KMS-11 (cell line): ENCODE measurements at regions not wholly inside any gene's neighbourhood (a gene's known extent, or its start where the extent isn't known, plus 50 kb on each side); places are given as distances from the start of the nearest gene placed in this dataset.

Experiments
- H2AFZ ChIP-seq: fragments of 200-600 bp; sonication (generic); 2 replicates; pipeline ENCODE4 v1.6.1; 2016; ENCODE audit warnings: antibody characterized with exemption, mixed run types, low read depth
- H3K27ac ChIP-seq: fragments of 200-600 bp; sonication (generic); 2 replicates; pipeline ENCODE4 v1.6.1; 2016; ENCODE audit warnings: mild to moderate bottlenecking, mixed run types
- H3K27me3 ChIP-seq: fragments of 200-600 bp; sonication (generic); 2 replicates; pipeline ENCODE4 v1.6.1; 2017; ENCODE audit warnings: mild to moderate bottlenecking, low read depth, mixed run types, moderate library complexity; ENCODE audit not compliant: insufficient read depth
- H3K36me3 ChIP-seq: fragments of 200-600 bp; sonication (generic); 2 replicates; pipeline ENCODE4 v1.6.1; 2017; ENCODE audit warnings: mild to moderate bottlenecking, mixed run types; ENCODE audit not compliant: insufficient read depth
- H3K4me1 ChIP-seq: fragments of 200-600 bp; sonication (generic); 2 replicates; pipeline ENCODE4 v1.6.1; 2016; ENCODE audit warnings: mild to moderate bottlenecking, low read depth, mixed run types; ENCODE audit not compliant: poor library complexity, severe bottlenecking
- H3K4me2 ChIP-seq: fragments of 200-600 bp; sonication (generic); 2 replicates; pipeline ENCODE4 v1.7.0; 2016; ENCODE audit warnings: mild to moderate bottlenecking, mixed run types
- H3K4me3 ChIP-seq: fragments of 200-600 bp; sonication (generic); IDR thresholded peaks from 2 replicates; pipeline ENCODE4 v1.6.1; 2017; ENCODE audit warnings: low read depth, low read length, mixed read lengths; ENCODE audit not compliant: insufficient read depth
- H3K79me2 ChIP-seq: fragments of 200-600 bp; sonication (generic); 2 replicates; pipeline ENCODE4 v1.6.1; 2016; ENCODE audit warnings: low read depth, mixed run types; ENCODE audit not compliant: insufficient read depth
- H3K9ac ChIP-seq: fragments of 200-600 bp; sonication (generic); 2 replicates; pipeline ENCODE4 v1.6.1; 2016; ENCODE audit warnings: mild to moderate bottlenecking, mixed run types
- H4K20me1 ChIP-seq: fragments of 200-600 bp; sonication (generic); 2 replicates; pipeline ENCODE4 v1.6.1; 2016; ENCODE audit warnings: mild to moderate bottlenecking, mixed run types; ENCODE audit not compliant: insufficient read depth
- TF ChIP-seq, protein P1 (sequence below): fragments of 200-600 bp; sonication (generic); conservative IDR thresholded peaks from 2 replicates; pipeline ENCODE4 v1.6.1; 2017; ENCODE audit warnings: low read depth, mild to moderate bottlenecking, antibody characterized with exemption, low read length, moderate library complexity, mixed read lengths

GRCh38 chr5:74326571-74327338 lies 313.8 kb downstream of the ENC1 start:
- TF ChIP-seq, protein P1, sequence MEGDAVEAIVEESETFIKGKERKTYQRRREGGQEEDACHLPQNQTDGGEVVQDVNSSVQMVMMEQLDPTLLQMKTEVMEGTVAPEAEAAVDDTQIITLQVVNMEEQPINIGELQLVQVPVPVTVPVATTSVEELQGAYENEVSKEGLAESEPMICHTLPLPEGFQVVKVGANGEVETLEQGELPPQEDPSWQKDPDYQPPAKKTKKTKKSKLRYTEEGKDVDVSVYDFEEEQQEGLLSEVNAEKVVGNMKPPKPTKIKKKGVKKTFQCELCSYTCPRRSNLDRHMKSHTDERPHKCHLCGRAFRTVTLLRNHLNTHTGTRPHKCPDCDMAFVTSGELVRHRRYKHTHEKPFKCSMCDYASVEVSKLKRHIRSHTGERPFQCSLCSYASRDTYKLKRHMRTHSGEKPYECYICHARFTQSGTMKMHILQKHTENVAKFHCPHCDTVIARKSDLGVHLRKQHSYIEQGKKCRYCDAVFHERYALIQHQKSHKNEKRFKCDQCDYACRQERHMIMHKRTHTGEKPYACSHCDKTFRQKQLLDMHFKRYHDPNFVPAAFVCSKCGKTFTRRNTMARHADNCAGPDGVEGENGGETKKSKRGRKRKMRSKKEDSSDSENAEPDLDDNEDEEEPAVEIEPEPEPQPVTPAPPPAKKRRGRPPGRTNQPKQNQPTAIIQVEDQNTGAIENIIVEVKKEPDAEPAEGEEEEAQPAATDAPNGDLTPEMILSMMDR: no peak
- Histone ChIP-seq H3K4me3 (no peak overlapping the region), H3K4me2 (peak overlapping the region; percentile 69), H2AFZ (peak overlapping the region; percentile 51), H4K20me1 (no peaks in the 10 kb centered on the region), H3K27ac (peak overlapping the region; percentile 97), H3K27me3 (no peaks in the 10 kb centered on the region), H3K79me2 (no peaks in the 10 kb centered on the region), H3K9ac (peak overlapping the region; percentile 74), H3K36me3 (no peaks in the 10 kb centered on the region), H3K4me1 (peaks cover 96% of the 10 kb centered on the region)

DNA sequence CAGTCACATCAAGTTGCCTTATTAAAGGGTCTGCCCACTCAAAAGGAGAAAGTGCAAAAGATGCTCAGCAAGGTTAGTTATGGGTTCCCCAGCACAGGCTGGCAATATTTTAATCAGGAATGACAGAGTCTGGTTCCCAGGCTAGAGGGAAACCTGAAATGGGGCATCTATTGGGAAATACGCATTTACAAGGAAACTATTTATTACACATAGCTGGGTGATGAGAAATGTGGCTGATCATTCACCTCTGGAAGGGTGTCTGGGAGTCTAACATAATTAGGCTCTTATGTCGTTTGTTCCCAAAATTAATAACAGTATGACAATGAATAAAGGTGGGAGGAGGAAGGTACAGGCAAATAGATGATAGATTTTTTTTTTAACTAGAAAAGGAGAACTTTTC lies 314.7 kb downstream of the ENC1 start:
- Histone ChIP-seq H3K9ac (peak overlapping the region; percentile 74), H3K27ac (peak overlapping the region; percentile 97), H3K4me1 (peaks cover 89% of the 10 kb centered on the region), H4K20me1 (no peaks in the 10 kb centered on the region), H2AFZ (peak overlapping the region; percentile 51; the same call in 1 of the 2 replicates), H3K36me3 (no peaks in the 10 kb centered on the region), H3K4me3 (no peak overlapping the region), H3K79me2 (no peaks in the 10 kb centered on the region), H3K27me3 (no peaks in the 10 kb centered on the region), H3K4me2 (peak overlapping the region; percentile 69)
- TF ChIP-seq, protein P1: no peak

DNA sequence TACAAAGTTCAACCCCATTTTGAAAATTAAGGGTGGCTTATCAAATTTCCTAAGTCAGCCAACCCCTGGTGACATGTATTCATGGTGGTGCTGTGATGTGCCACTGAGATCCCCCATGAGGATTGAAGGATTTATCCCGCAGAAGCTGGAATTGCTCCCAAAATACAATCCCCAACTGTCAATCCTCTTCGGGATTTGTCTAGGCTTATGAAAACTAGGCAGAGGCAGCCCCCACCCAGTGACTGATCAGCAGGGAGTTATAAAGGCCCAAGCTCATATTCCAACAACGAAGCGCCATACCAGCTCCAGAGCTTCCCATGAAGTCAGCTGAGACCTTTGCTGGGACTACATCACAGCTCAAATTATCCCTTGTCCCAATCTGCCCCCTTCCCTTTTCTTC lies 316.0 kb downstream of the ENC1 start:
- Histone ChIP-seq H3K36me3 (no peaks in the 10 kb centered on the region), H3K4me1 (peaks cover 76% of the 10 kb centered on the region), H2AFZ (peak overlapping the region; percentile 24; the same call in 1 of the 2 replicates), H3K9ac (no peak overlapping the region; the same call in 1 of the 2 replicates), H3K79me2 (no peaks in the 10 kb centered on the region), H4K20me1 (no peaks in the 10 kb centered on the region), H3K27ac (peak overlapping the region; percentile 31; the same call in 1 of the 2 replicates), H3K4me2 (peak overlapping the region; percentile 26; the same call in 1 of the 2 replicates), H3K27me3 (no peaks in the 10 kb centered on the region), H3K4me3 (no peak overlapping the region)
- TF ChIP-seq, protein P1: no peak

GRCh38 chr5:74322944-74323343 lies 317.6 kb downstream of the ENC1 start:
- peak overlapping the region; percentile 31; the same call in 1 of the 2 replicates for H3K27ac ChIP-seq
- no peak overlapping the region for H3K9ac ChIP-seq
- H3K36me3 ChIP-seq: no peaks in the 10 kb centered on the region
- no peaks in the 10 kb centered on the region for H3K27me3 ChIP-seq
- no peak overlapping the region for H2AFZ ChIP-seq
- no peaks in the 10 kb centered on the region for H3K79me2 ChIP-seq
- H3K4me3 ChIP-seq: no peak overlapping the region
- no peaks in the 10 kb centered on the region for H4K20me1 ChIP-seq
- TF ChIP-seq, protein P1: no peak; the same call in 1 of the 2 replicates
- H3K4me2 ChIP-seq: peak overlapping the region; percentile 26; the same call in 1 of the 2 replicates
- peaks cover 60% of the 10 kb centered on the region for H3K4me1 ChIP-seq
